ENCODE measurements at regions not wholly inside any gene's neighbourhood (a gene's known extent, or its start where the extent isn't known, plus 50 kb on each side); places are given as distances from the start of the nearest gene placed in this dataset.
"Not testable (repeated sequence)": the region's sequence is repeated elsewhere in the genome, so short reads cannot be mapped to it uniquely, and the experiment has no call there.

DNA sequence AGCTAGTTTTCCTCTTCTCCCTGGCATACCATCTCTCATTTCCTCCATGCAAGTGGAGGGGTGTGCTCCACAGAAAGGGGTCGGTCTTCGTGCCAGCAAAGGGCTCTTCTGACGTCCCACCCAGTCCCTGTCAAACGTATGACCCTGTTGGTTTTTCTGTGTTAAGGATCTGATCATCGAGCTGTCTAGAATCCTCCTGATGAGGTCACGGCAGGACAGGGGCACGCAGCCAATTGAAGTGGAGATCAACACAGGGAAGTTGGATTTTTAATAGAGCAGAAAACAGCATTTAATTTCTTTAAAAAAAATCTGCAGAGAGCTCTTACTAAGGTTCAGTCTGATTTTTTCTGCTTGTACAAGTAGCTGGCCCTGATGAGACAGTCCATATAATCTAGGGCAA, 339.4 kb downstream of the TEX29 start:
- H3K4me3 Mint-ChIP-seq = no peak overlapping the region
- DNase-seq (no peak), ATAC-seq (ENCODE audit: low read depth in 2 of 2) (no peak)
- H3K36me3 Mint-ChIP-seq = no peaks in the 10 kb centered on the region
- no peaks in the 10 kb centered on the region for H3K4me1 Mint-ChIP-seq
- H3K27ac Mint-ChIP-seq = no peak overlapping the region
- H3K9me3 Mint-ChIP-seq = peaks cover 0 to 4% (median 0%) of the 10 kb centered on the region in 7 donors
- peaks cover 0 to 6% (median 2%) of the 10 kb centered on the region in 3 donors for H3K27me3 Mint-ChIP-seq

GRCh38 chr13:111661052-111661451, 340.6 kb downstream of the TEX29 start:
- Mint-ChIP-seq H3K36me3 (no peaks in the 10 kb centered on the region), H3K27me3 (no peaks in the 10 kb centered on the region), H3K4me1 (no peaks in the 10 kb centered on the region), H3K9me3 (peaks cover 0 to 4% (median 0%) of the 10 kb centered on the region in 7 donors), H3K4me3 (no peak overlapping the region), H3K27ac (no peak overlapping the region)
- no peak for DNase-seq
- no peak for ATAC-seq (ENCODE audit: low read depth in 2 of 2)

GRCh38 chr13:111661776-111662175, 341.3 kb downstream of the TEX29 start:
- DNase-seq (no peak), ATAC-seq (ENCODE audit: low read depth in 2 of 2) (no peak)
- H3K4me1 Mint-ChIP-seq = no peaks in the 10 kb centered on the region
- H3K36me3 Mint-ChIP-seq = no peaks in the 10 kb centered on the region
- no peaks in the 10 kb centered on the region for H3K27me3 Mint-ChIP-seq
- no peak overlapping the region for H3K4me3 Mint-ChIP-seq
- no peak overlapping the region for H3K27ac Mint-ChIP-seq
- peaks cover 0 to 4% (median 0%) of the 10 kb centered on the region in 7 donors for H3K9me3 Mint-ChIP-seq

DNA sequence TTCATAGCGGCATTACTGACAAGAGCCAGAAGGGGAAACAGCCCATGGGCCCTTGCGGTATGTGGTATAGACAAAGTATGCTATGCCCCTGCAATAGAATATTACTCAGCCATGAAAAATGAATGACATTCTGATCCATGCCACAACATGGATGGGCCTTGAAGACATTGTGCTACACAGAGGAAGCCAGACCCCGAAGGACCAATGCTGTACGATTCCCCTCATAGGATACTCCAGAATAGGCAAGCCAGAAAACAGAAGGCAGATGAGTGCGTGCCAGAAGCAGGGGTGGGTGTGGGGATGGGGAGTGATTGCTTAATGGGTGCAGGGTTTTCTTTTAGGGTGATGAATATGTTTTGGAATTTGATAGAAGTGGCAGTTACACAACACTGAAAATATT, 342.0 kb downstream of the TEX29 start:
- DNase-seq = no peak
- no peak for ATAC-seq (ENCODE audit: low read depth in 2 of 2)
- Mint-ChIP-seq H3K36me3 (no peaks in the 10 kb centered on the region), H3K4me1 (no peaks in the 10 kb centered on the region), H3K9me3 (peaks cover 0 to 4% (median 0%) of the 10 kb centered on the region in 7 donors), H3K4me3 (no peak overlapping the region), H3K27me3 (no peaks in the 10 kb centered on the region), H3K27ac (no peak overlapping the region)

DNA sequence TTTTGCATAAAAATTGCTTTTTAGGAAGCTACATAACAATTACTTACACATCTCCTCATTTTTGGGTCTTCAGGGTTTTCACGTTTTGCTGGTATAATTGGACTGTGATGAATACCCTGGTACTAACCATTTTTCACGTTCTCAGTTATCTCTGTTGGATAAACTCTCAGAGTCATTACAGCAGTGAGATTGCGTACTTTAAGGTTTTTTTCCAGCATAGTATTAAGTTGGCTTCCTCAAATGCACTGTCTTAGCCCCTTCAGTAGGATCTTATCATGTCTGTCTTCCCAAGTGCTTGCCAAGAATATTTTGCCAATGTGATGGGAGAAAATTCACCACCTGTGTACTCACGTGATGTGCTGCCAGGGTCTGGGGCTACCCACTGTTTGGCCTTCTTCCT, 342.5 kb downstream of the TEX29 start:
- no peak for ATAC-seq (ENCODE audit: low read depth in 2 of 2)
- no peaks in the 10 kb centered on the region for H3K27me3 Mint-ChIP-seq
- no peak overlapping the region for H3K4me3 Mint-ChIP-seq
- H3K9me3 Mint-ChIP-seq = peaks cover 0 to 4% (median 0%) of the 10 kb centered on the region in 7 donors
- no peaks in the 10 kb centered on the region for H3K36me3 Mint-ChIP-seq
- H3K27ac Mint-ChIP-seq = no peak overlapping the region
- no peak for DNase-seq
- H3K4me1 Mint-ChIP-seq = no peaks in the 10 kb centered on the region

- Mint-ChIP-seq H3K4me3 (no peak overlapping the region), H3K4me1 (no peaks in the 10 kb centered on the region), H3K36me3 (no peaks in the 10 kb centered on the region), H3K27me3 (no peaks in the 10 kb centered on the region), H3K9me3 (peaks cover 0 to 4% (median 0%) of the 10 kb centered on the region in 7 donors), H3K27ac (no peak overlapping the region)
- no peak for ATAC-seq (ENCODE audit: low read depth in 2 of 2)
- DNase-seq = no peak
These were observed 343.1 kb downstream of the TEX29 start for GRCh38 chr13:111663505-111663904.

GRCh38 chr13:111663953-111664421, 343.5 kb downstream of the TEX29 start:
- no peaks in the 10 kb centered on the region for H3K36me3 Mint-ChIP-seq
- no peak overlapping the region for H3K27ac Mint-ChIP-seq
- DNase-seq (no peak), ATAC-seq (ENCODE audit: low read depth in 2 of 2) (no peak)
- no peaks in the 10 kb centered on the region for H3K27me3 Mint-ChIP-seq
- H3K9me3 Mint-ChIP-seq = peaks cover 0 to 4% (median 0%) of the 10 kb centered on the region in 7 donors
- no peaks in the 10 kb centered on the region for H3K4me1 Mint-ChIP-seq
- H3K4me3 Mint-ChIP-seq = no peak overlapping the region

GRCh38 chr13:111664696-111665095, 344.3 kb downstream of the TEX29 start:
- Mint-ChIP-seq H3K27me3 (no peaks in the 10 kb centered on the region), H3K9me3 (peaks cover 0 to 4% (median 0%) of the 10 kb centered on the region in 7 donors), H3K4me3 (no peak overlapping the region), H3K27ac (no peak overlapping the region), H3K4me1 (no peaks in the 10 kb centered on the region), H3K36me3 (no peaks in the 10 kb centered on the region)
- DNase-seq (no peak), ATAC-seq (ENCODE audit: low read depth in 2 of 2) (no peak)

DNA sequence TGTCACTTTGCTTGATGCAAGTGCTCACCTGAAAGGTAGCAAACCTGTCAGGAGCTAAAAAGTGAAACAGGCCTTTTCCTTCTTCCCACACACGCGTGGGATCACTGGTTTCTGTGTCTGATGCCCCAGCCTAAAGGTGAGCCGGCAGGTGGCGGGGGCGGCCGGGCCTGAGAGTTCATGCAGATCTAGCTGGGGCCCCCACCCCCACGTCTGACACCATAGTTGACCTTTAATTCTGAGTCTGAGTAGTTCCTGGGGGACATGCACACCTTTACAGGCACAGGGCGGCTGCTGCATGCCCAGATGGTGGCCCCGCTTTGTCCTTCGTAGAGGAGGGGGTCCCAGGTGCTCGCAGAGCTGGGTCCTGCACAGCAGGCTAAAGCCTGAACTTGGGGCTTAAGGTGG, 345.3 kb downstream of the TEX29 start:
- Mint-ChIP-seq H3K27me3 (no peaks in the 10 kb centered on the region), H3K9me3 (peaks cover 0 to 4% (median 0%) of the 10 kb centered on the region in 7 donors), H3K4me3 (no peak overlapping the region), H3K36me3 (no peaks in the 10 kb centered on the region), H3K27ac (no peak overlapping the region), H3K4me1 (no peaks in the 10 kb centered on the region)
- ATAC-seq (ENCODE audit: low read depth in 2 of 2) = no peak
- DNase-seq = no peak

- Mint-ChIP-seq H3K27me3 (no peaks in the 10 kb centered on the region), H3K4me1 (no peaks in the 10 kb centered on the region), H3K9me3 (peaks cover 0 to 4% (median 0%) of the 10 kb centered on the region in 7 donors), H3K36me3 (no peaks in the 10 kb centered on the region), H3K4me3 (no peak overlapping the region), H3K27ac (no peak overlapping the region)
- ATAC-seq (ENCODE audit: low read depth in 2 of 2) (no peak), DNase-seq (no peak)
These were observed 345.8 kb downstream of the TEX29 start for GRCh38 chr13:111666164-111666776.

- Mint-ChIP-seq H3K9me3 (no peaks in the 10 kb centered on the region), H3K4me3 (no peak overlapping the region), H3K4me1 (no peaks in the 10 kb centered on the region), H3K36me3 (no peaks in the 10 kb centered on the region), H3K27ac (no peak overlapping the region), H3K27me3 (no peaks in the 10 kb centered on the region)
- ATAC-seq (ENCODE audit: low read depth in 2 of 2) (no peak), DNase-seq (no peak)
These were observed 347.3 kb downstream of the TEX29 start for GRCh38 chr13:111667757-111668156.

- Mint-ChIP-seq H3K4me3 (no peak overlapping the region), H3K36me3 (no peaks in the 10 kb centered on the region), H3K4me1 (no peaks in the 10 kb centered on the region), H3K27ac (no peak overlapping the region), H3K9me3 (no peaks in the 10 kb centered on the region), H3K27me3 (no peaks in the 10 kb centered on the region)
- DNase-seq (no peak), ATAC-seq (ENCODE audit: low read depth in 2 of 2) (no peak)
These were observed 348.0 kb downstream of the TEX29 start for GRCh38 chr13:111668451-111668850.

GRCh38 chr13:111672198-111672597, 351.8 kb downstream of the TEX29 start:
- H3K27me3 Mint-ChIP-seq; ATAC-seq (ENCODE audit: low read depth in 2 of 2); H3K9me3 Mint-ChIP-seq; DNase-seq; H3K4me3 Mint-ChIP-seq; H3K36me3 Mint-ChIP-seq; H3K4me1 Mint-ChIP-seq; H3K27ac Mint-ChIP-seq: not testable (repeated sequence)

GRCh38 chr13:111678120-111678882, 357.9 kb downstream of the TEX29 start:
- not testable (repeated sequence) for ATAC-seq (ENCODE audit: low read depth in 2 of 2); DNase-seq; H3K4me3 Mint-ChIP-seq; H3K27me3 Mint-ChIP-seq; H3K4me1 Mint-ChIP-seq; H3K9me3 Mint-ChIP-seq; H3K36me3 Mint-ChIP-seq; H3K27ac Mint-ChIP-seq
